Activated CD4-positive, alpha-beta T cell treated with anti-CD3 and anti-CD28 coated beads for 48 hours (primary cell): ENCODE measurements at regions not wholly inside any gene's neighbourhood (a gene's known extent, or its start where the extent isn't known, plus 50 kb on each side); places are given as distances from the start of the nearest gene placed in this dataset.
A peak's percentile ranks its signal among the peaks of the same experiment; 100 is the strongest.
"Not testable (repeated sequence)": the region's sequence is repeated elsewhere in the genome, so short reads cannot be mapped to it uniquely, and the experiment has no call there.

ENCODE experiments used
- DNase-seq: peaks from one replicate; pipeline ENCODE4 v3.0.0-alpha.2; 2020

DNA sequence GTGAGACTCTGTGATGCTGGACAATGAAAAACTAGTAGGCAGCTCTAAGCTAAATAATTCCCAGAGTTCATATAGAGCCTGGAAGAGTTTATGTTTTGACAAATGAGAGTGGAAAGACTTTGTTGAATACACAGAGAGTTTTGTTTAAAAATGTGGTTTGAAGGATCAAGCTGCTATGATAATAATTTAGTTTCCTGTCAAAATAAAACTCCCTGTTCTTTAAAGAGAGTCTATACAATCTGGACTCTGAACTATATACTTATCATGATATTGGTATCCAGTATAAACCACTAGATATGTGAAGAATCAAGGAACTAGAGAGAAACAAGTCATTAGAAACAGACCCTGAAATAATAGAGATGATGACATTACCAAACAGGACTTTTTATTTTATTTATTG, 158.6 kb downstream of the C4orf33 start:
- DNase-seq: no peak

DNA sequence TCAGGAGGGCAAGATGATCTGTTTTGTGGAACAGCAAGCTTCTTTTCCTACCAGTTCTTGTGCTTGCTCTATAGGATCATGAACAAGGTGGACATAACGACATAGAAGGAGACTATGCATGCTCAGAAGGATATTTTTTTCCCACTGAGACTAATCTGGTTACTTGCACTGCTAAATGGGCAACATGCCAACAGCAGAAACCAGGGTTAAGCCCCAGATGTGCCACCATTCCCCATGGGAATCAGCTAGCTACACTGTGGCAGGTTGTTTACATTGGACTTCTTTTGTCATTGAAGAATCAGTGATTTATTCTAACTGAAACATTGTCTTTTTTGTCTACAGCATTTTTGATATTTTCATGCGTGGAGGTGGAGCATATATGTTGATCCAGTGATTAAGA, 165.6 kb downstream of the C4orf33 start:
- DNase-seq: no peak

DNA sequence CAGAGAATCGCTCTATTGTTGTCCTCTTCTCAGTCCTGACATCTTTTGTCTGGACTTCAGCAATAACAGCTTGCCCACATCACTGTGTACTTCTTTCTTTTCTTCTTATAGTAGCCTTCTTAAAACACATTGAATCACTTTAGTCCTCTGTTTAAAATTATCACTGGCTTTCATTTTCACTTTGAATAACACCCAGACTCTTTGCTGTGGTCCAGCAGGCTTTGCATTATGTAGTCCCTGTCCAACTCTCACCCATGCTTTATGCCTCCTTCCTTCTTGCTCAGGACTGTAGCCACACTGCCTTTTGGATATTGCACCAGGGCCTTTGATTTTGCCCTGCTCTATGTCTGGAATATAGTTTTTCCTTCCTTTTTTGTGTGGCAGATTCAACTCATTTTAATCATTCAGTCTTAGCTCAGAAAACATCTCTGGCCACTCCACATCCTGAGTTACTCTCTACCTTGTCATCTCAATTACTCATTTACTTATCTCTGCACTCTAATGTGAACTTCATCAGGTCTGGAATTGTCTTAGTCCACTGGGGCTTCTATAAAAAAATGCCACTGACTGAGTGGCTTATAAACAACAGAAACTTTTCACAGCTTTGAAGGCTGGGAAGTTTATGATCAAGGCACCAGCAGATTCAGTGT, 168.2 kb downstream of the C4orf33 start:
- DNase-seq: no peak

DNA sequence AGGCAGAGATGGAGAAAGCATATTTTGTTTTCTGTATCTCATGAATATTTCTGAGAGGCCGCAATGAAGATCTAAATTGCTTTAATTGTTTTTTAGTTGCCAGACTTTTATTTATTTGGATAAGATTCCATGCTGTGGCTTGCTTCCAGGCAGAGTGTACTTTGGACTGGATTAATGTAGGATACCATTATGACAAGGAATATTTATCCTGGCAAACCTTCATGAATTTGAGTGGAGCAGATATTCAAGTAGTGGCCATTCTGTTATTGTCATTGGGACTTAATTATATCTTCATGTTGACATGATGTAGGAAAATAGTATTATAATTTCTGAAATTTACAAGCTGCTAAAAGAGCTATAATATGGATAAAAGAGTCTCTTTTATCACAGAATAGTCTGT, 182.9 kb downstream of the C4orf33 start:
- DNase-seq: no peak

DNA sequence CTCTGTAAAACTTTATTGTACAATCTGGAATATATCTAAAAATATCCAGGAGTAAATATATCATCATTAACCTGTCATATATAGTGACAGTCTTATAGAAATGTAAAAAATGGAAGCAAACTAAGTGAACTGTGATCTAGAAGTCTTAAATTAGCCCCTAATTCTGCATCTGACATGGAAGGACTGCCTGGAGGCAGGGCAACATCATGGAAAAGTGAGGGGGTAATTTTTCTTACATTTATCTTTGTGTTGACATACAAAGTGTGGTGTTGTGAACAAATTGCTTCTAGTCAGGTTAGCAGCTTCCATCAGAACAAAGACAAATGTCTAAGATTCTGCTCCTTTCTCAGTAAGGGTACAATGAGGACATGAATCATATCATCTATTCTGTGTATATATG, 186.3 kb downstream of the C4orf33 start:
- DNase-seq: no peak

DNA sequence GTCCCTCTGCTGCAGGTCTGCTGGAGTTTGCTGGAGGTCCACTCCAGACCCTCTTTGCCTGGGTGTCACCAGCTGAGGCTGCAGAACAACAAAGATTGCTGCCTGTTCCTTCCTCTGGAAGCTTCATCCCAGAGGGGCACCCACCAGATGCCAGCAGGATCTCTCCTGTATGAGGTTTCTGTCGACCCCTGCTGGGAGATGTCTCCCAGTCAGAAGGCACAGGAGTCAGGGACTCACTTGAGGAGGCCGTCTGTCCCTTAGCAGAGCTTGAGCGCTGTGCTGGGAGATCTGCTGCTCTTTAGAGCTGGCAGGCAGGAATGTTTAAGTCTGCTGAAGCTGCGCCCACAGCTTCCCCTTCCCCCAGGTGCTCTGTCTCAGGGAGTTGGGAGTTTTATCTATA, 196.2 kb downstream of the C4orf33 start:
- DNase-seq: not testable (repeated sequence)

DNA sequence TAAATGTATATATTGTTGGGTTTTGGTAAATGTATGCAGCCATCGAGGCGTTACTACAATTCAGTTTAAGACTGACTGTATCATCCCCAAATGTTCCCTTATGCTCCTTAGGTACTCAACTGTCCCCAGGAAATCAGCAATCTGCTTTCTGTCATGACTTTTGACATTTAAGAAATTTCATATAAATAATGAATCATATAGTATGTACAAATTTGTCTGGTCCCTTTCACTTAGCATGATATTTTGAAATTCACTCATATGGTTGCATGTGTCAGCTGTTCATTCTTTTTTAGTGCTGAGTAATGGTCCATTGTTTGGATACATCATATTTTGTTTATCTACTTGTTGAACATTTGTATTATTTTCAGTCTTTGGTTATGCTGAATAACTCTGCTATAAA, 218.8 kb downstream of the C4orf33 start:
- no peak for DNase-seq

DNA sequence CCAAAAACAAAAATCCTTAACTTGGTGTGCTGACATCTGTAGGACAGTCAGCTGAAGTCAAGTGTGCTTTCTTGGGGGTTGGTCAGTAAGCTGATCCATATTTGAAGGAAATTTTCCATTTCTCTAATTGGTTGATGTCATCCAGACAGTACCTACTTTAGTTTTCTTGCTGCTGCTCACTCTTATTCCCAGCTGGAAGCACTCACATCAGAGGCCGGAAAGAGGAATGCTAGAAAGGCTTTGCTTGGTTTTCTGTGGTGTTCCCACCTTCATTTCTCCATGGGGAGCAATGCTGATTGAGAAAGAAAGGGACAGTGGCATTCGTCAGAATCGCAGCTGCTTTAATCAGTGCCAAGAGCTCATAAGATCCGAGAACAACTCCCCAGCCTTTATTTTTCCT, 227.0 kb downstream of the C4orf33 start:
- DNase-seq: no peak

DNA sequence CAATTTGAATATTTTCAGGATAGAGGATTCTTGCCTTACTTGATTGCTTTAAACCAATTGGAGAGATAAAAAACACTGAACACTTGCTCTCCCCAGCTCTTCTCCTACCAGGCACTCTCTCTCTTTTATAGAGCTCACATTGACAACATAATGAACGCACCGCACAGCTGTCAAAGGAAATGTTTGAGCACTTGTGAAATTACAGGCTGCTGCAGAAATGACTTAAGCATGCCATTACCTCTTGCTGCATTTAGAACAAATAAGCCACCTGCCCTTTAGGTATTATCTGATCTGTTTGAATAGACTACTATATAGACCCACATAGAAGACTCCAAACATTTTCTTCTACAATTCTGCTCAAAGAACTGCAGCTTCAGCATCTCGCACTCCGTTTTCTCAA, 227.7 kb downstream of the C4orf33 start:
- DNase-seq: no peak

DNA sequence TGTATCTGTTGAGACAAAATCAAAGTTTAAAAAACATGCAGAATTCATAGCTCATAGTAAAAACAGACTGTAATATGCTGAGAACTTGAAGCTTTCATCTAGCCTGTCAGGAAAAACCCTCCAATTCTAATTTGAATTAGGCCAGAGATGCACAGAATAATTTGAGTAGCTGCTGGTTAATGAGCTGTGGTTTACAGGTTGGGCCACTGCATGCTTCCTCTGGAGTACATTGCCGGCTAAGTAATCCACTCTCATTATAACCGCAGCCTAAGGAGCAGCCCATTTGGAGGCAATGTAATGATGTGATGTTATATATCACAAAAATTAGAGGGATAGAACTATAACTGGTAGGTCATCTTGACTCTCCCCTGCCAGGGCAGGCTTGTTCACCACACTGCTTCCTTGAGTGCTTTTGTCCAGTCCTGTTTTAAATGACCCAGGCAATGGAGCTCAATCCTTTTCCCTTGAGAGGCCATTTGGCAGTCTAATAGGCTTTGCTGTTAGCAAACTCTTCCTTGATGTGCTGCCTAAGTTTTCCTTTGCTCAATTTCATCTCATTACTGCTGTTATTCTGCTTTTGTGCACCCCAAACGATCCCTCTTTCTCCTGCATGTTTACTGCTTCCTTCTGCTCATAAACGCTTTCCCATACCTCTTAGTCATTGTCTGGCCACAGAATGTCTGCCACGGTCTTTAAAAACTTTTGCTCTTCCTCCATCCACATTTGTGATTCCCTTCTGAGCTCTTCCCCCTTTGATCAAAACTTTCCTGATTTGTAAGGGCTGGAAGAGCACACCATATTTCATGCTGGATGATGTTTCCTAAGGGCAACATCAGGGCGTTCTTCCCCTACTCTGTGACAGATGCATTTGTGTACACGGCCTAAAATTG, 230.9 kb downstream of the C4orf33 start:
- no peak for DNase-seq

DNA sequence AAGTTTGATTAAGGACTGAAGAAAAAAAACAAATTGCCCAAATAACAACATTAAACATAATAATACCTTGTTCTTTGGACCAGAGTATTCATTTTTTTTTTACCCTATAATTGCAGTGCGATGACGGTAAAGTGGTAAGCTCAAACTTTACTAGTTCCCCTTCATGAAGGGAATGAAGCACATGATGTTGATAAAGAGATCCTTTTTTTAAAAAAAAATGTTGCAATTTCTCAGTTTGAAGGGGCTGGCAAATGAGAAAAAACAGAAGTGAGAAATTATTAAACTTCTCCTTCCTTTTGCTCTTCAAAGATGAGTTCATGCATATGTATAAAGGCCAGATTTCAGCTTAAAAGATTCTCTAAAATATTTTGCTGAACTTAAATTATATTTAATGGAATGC, 231.7 kb downstream of the C4orf33 start:
- no peak for DNase-seq

DNA sequence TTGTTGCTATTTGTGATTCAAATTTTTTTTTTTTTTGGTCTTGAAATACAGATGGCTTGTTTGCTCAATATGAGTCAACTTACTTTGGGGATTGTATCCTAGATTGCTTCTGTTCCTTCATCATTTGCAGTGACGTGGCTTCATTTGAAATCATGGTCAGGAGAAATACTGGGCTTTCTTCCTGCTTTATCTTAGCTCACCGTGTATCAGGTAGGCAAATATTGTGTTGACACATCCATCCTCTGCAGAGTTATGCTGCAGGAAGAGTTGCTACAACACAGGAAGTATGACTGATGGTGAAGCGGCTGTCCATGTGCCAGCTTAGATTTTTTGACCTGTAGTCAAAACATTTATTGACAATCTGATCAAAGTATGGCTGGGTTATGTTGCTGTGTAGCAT, 232.2 kb downstream of the C4orf33 start:
- no peak for DNase-seq

DNA sequence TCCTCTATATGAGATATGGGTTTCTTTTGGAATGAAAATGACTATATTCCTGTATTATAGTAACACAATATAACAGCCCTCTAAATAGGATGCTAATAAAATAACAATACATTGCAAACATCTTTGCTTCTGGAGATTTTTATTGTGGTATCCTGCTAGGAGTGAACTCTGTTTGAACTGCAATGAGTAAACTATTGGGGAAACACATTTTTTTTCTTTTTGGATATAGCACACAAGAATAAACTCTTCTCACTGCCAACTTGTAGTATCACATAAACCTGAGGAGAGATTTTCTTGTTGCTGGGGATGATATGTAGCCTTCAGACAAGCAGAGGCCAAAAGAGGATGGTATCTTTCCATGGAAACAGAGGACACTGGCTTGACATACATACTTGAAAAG, 238.2 kb downstream of the C4orf33 start:
- no peak for DNase-seq

DNA sequence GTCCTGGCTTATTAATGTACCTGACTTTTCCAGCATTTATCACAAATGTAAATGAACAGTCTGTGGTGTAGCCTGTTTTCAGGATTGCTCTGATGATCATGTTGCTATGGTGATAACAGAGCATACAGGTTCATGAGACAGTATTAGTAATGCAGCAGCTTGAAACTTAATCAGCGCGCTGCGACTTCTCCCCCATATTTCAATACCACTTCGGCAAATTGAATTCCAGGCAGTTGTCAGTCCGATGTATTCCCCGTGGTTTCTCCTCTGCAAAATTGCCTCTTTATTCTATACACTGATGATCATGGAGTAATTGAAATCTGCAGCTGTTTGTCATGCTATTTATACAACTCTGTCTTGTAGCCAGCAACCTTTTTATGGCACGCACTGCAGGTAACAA, 239.3 kb downstream of the C4orf33 start:
- DNase-seq: no peak

DNA sequence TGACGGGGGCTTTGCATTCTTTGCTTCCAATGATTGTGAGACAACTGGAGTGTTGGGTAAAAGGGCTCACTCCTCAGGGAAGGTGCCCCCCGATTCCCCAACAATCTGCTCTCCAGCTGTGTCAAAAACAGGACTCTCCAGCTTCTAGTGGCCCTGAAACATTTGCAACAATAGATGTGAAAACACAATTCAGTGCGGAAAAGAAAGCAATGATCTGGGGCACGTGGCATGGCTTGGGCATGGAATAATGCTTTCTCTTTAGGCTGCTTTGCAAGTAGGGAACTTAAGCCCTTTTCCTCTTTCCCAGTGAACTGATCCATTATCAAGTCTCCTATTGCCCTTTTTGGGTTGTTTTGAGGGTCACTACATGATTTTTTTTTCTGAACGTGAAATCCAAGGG, 239.9 kb downstream of the C4orf33 start:
- DNase-seq: no peak

DNA sequence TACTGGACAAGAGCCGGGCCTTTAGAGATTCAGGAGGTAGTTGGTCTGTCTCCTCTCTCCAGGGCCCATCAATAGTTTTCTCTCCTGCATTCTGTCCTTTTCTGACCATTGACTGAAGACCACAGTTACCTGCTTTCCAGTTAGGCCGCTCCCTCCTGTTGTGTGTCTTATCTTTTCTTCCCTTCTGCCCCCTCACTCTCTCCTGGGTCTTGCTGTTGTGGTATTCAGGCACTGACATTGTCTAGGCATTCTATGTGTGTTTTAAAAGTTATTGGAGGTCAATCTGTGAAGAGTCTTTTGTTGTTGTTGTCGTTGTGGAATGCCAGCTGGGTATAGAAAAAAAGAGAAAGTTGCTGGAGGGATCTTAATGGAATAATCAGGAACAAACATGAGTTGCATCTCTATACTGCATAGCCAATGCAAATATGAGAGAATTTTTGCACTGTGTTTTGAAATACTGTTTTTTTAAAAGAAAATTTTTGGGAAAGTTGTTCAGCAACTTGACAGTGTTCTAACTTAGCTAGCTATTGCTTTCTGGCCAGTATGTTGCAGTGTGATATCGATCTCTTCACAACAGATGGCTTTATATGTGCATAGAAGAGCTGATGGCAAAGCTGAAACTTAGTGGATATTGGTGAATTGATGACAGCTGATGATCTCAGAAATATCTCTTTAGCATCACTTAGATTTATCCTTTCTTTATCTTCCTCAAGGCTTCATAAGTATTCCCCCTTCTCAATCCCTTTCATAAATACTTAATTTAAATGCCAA, 240.7 kb downstream of the C4orf33 start:
- no peak for DNase-seq

DNA sequence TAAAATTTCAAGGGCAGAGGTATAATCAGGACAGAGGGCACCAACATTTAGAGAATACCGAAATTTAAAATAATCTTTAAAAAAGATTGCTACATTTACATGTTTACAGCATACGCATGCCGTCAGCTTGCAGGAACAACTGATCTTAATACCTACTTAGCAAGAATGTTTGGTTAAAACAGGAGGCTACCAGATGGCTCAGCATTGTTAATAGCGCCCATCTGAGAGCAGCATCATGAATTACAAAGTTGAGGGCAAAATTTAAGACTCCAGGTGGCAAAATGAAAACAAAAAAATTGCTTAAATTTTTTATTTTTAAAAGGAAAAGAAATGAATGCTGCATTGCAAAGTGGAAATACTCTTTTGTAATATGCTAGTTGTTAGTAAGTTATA, 241.3 kb downstream of the C4orf33 start:
- no peak for DNase-seq

DNA sequence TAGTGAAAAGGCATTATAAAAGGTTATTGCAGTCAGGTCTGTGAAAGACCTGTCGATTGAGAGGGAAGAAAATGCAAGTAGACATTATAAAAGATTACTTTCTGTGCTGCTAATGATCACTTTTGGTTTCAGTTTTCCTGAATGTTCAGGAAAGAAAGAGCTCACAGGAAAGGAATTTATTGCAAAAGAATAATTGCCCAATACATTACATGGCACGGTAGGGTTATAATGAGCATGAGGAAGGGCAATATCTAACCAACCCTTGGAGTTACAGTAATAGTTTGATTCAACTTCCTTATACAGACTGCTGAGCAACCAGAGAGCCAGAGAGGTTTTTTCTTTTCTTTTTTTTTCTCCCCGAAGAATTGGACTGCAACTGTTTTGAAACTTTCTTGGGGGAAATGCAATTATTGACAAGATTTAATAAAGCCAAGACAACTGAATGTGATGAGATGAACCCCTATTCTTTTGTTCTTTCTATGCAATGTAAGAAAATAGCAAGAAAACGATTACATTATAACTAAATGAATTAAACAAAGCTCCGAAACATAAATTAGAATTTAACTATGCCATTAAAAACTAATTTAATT, 247.0 kb downstream of the C4orf33 start:
- DNase-seq: no peak

DNA sequence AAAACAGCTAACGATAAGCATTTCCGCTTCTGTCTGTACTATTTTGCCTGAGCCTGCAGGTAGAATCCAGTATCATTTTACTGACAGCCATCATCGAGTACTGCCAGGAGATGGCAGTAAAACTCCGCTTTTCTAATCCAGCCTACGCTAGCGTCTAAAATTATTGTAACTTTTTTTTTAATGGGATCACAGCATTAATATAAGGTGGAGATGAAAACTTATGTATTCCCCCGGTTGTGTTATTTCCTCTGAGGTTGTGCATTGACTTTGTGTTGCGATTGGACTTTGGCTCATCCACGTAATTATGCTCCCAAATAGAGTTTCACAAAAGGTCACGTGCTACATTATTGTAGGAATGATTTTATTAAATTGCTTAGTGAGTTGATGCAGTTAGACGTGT, 248.1 kb downstream of the C4orf33 start:
- peak; percentile 9 for DNase-seq

DNA sequence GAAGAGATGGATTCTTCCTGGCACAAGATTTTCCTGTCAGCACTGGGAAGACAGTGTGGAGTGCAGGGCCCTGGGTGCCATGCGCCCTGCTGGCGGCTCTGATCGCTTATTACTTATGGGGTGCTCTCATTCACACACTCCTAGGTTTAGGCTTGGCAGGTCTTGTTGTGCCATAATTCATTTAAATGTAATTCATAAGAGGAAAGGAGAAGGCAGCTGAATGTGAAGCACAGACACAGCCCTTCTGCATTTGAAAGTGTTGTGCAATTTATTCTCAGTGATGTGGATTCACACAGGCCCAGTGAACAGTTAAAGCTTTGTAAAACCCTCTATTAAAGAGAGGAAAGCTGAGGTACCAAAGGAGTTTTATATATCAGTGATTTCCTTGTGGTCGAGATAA, 249.7 kb downstream of the C4orf33 start:
- DNase-seq: no peak

DNA sequence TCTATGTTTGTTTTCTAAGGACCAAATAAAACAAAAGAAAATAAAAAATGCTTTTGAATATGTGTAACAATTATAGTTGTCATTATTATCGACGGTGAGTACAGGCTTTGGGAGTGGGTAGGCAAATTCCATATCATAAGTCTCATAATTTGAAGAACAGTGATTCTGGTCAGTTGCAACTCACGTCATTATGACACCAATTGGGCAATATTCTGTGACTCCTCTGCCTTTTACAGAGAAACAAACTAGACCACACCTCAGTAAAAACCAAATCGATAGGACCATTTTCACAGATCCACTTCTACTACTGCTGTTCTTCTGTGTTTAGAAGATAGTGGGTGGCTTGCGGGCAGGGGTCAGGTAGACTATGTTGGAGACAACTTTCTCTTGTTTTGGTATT, 250.1 kb downstream of the C4orf33 start:
- DNase-seq: no peak

DNA sequence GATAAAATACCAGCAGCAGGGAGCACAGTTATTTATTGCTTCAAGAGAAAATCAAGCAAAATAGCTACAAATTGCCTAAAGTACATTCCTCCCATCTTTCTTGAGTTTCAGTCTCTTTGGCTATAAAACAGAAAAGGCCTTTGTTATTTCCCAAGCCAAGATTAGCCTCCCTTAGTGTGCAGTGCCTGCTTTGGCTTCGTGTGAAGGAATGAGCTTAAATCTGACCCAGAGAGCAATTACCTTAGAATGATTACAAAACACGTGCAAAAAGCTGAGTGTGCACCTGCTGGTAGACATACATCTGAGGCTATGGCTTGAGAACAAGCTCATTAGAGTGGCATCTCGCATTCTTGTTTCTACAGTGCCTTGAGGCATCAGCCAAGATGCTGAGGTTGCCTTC, 250.8 kb downstream of the C4orf33 start:
- no peak for DNase-seq
